CD14-positive monocyte (primary cell): ENCODE measurements at regions not wholly inside any gene's neighbourhood (a gene's known extent, or its start where the extent isn't known, plus 50 kb on each side); places are given as distances from the start of the nearest gene placed in this dataset.

Experiments used
- DNase-seq, 3 donors: peaks; one replicate each; pipeline ENCODE4 v3.0.0-alpha.2; 2011 to 2022
- H2AFZ ChIP-seq: 2 replicates; pipeline ENCODE4 v1.6.0; 2012; ENCODE audit warnings: mild to moderate bottlenecking, low read depth, low read length, inconsistent platforms; ENCODE audit not compliant: insufficient read depth, poor library complexity, severe bottlenecking
- H3K27ac ChIP-seq, 2 donors: 1 replicate in 1 of 2; 2 replicates in 1 of 2; pipeline ENCODE4 v1.5.1; 2012 to 2013; ENCODE audit warnings: low read length in 2 of 2, control low read depth in 1 of 2, inconsistent platforms in 1 of 2, low read depth in 1 of 2, mild to moderate bottlenecking in 1 of 2
- H3K27me3 ChIP-seq, 2 donors: one replicate each; pipeline versions ENCODE4 v1.6.0 to v1.6.1; 2011 to 2013; ENCODE audit warnings: low read length in 2 of 2; ENCODE audit not compliant: control insufficient read depth in 2 of 2, insufficient read depth in 2 of 2
- H3K36me3 ChIP-seq, 2 donors: replicated peaks in 1 of 2; 1 replicate in 1 of 2; 2 replicates in 1 of 2; pipeline versions ENCODE4 v1.5.1 to v1.6.1; 2012 to 2013; ENCODE audit warnings: low read length in 2 of 2, control low read depth in 1 of 2, inconsistent platforms in 1 of 2, mild to moderate bottlenecking in 1 of 2; ENCODE audit not compliant: insufficient read depth in 2 of 2, control insufficient read depth in 1 of 2
- H3K4me1 ChIP-seq, 2 donors: 1 replicate in 1 of 2; 2 replicates in 1 of 2; pipeline versions ENCODE4 v1.5.1 to v1.6.1; 2012 to 2013; ENCODE audit warnings: low read length in 2 of 2, control low read depth in 1 of 2, inconsistent platforms in 1 of 2, mild to moderate bottlenecking in 1 of 2, moderate library complexity in 1 of 2; ENCODE audit not compliant: insufficient read depth in 2 of 2, control insufficient read depth in 1 of 2
- H3K4me2 ChIP-seq: replicated peaks from 2 replicates; pipeline ENCODE3; 2012; ENCODE audit warnings: low read length, moderate library complexity, mild to moderate bottlenecking; ENCODE audit not compliant: poor library complexity, severe bottlenecking; ENCODE audit errors: extremely low read depth
- H3K4me3 ChIP-seq, 3 experiments: fragments of 200-600 bp in 1 of 3; sonication (generic) in 1 of 3; replicated peaks in 1 of 3; 1 replicate in 2 of 3; 2 replicates in 1 of 3; pipeline ENCODE4 v1.5.1; 2011 to 2013; ENCODE audit warnings: low read length in 3 of 3, mild to moderate bottlenecking in 3 of 3, control low read depth in 2 of 3, low read depth in 2 of 3, inconsistent platforms in 1 of 3, moderate library complexity in 1 of 3
- H3K79me2 ChIP-seq: 2 replicates; pipeline ENCODE4 v1.6.0; 2012; ENCODE audit warnings: mild to moderate bottlenecking, control low read depth, inconsistent platforms, low read length, moderate library complexity; ENCODE audit not compliant: insufficient read depth
- H3K9ac ChIP-seq: 2 replicates; pipeline ENCODE4 v1.6.0; 2017; ENCODE audit warnings: low read length, mild to moderate bottlenecking; ENCODE audit not compliant: insufficient read depth, poor library complexity, severe bottlenecking
- H3K9me3 ChIP-seq, 2 donors: replicated peaks in 1 of 2; 1 replicate in 1 of 2; 2 replicates in 1 of 2; pipeline versions ENCODE4 v1.5.1 to v1.6.1; 2012 to 2013; ENCODE audit warnings: low read length in 2 of 2, control low read depth in 1 of 2; ENCODE audit not compliant: control insufficient read depth in 1 of 2, insufficient read depth in 1 of 2
- H4K20me1 ChIP-seq: 2 replicates; pipeline ENCODE4 v1.6.0; 2012; ENCODE audit warnings: mild to moderate bottlenecking, low read length, control low read depth, moderate library complexity; ENCODE audit not compliant: insufficient read depth
- H3K27ac Mint-ChIP-seq, 7 donors: one replicate each; pipeline ENCODE4 v1.8.0; 2020; ENCODE audit warnings: mild to moderate bottlenecking in 7 of 7, mixed read lengths in 7 of 7, moderate library complexity in 6 of 7, inconsistent platforms in 2 of 7
- H3K27me3 Mint-ChIP-seq, 3 donors: one replicate each; pipeline ENCODE4 v1.8.0; 2021 to 2022; ENCODE audit warnings: low read depth in 3 of 3, mild to moderate bottlenecking in 3 of 3, mixed read lengths in 3 of 3, moderate library complexity in 3 of 3, inconsistent platforms in 1 of 3
- H3K36me3 Mint-ChIP-seq, 2 donors: one replicate each; pipeline ENCODE4 v1.8.0; 2020; ENCODE audit warnings: mixed read lengths in 2 of 2, inconsistent platforms in 1 of 2, mild to moderate bottlenecking in 1 of 2
- H3K4me1 Mint-ChIP-seq: one replicate; pipeline ENCODE4 v1.8.0; 2020; ENCODE audit warnings: mild to moderate bottlenecking, mixed read lengths
- H3K4me3 Mint-ChIP-seq, 2 donors: one replicate each; pipeline ENCODE4 v1.8.0; 2020; ENCODE audit warnings: mild to moderate bottlenecking in 2 of 2, mixed read lengths in 2 of 2, moderate library complexity in 1 of 2
- H3K9me3 Mint-ChIP-seq, 7 donors: one replicate each; pipeline ENCODE4 v1.8.0; 2020 to 2022; ENCODE audit warnings: mixed read lengths in 7 of 7, mild to moderate bottlenecking in 6 of 7, moderate library complexity in 6 of 7, inconsistent platforms in 2 of 7
- WGBS: methylation state at CpG from one replicate; pipeline ENCODE4 v1.1.5; 2013; ENCODE audit warnings: missing lambda C conversion rate; ENCODE audit not compliant: insufficient coverage; 5-methylcytosine and 5-hydroxymethylcytosine counted together
- intact Hi-C, 2 donors: fragments of 100-400 bp; cut with micrococcal nuclease; formaldehyde crosslinking; loops; one replicate each; pipeline versions ENCODE4 v1.15.0 to v1.15.1; 2023
- TF ChIP-seq, protein P1 (sequence below): fragments of 200-600 bp; IDR thresholded peaks from one replicate; pipeline ENCODE4 v1.8.0; 2022; ENCODE audit warnings: antibody characterized with exemption, mild to moderate bottlenecking

GRCh38 chr20:22795433-22795832, 211.1 kb upstream of the FOXA2 start:
- Mint-ChIP-seq H3K27me3 (peaks cover 2 to 8% (median 2%) of the 10 kb centered on the region in 3 donors), H3K36me3 (no peaks in the 10 kb centered on the region), H3K27ac (no peak overlapping the region), H3K4me1 (peaks cover 7% of the 10 kb centered on the region), H3K4me3 (no peak overlapping the region), H3K9me3 (peaks cover 0 to 2% (median 0%) of the 10 kb centered on the region in 7 donors)
- Histone ChIP-seq H3K9ac (no peak overlapping the region), H3K4me3 (no peak overlapping the region), H3K9me3 (no peaks in the 10 kb centered on the region), H3K79me2 (no peaks in the 10 kb centered on the region), H3K4me2 (no peak overlapping the region), H3K36me3 (no peaks in the 10 kb centered on the region), H2AFZ (no peak overlapping the region), H3K27ac (no peak overlapping the region), H3K27me3 (no peaks in the 10 kb centered on the region), H4K20me1 (no peaks in the 10 kb centered on the region), H3K4me1 (no peaks in the 10 kb centered on the region)
- 53% methylated on average over 5 of the region's 5 CpGs for WGBS
- no peak for DNase-seq
- intact Hi-C loops, result no loop called here
- TF ChIP-seq, protein P1, sequence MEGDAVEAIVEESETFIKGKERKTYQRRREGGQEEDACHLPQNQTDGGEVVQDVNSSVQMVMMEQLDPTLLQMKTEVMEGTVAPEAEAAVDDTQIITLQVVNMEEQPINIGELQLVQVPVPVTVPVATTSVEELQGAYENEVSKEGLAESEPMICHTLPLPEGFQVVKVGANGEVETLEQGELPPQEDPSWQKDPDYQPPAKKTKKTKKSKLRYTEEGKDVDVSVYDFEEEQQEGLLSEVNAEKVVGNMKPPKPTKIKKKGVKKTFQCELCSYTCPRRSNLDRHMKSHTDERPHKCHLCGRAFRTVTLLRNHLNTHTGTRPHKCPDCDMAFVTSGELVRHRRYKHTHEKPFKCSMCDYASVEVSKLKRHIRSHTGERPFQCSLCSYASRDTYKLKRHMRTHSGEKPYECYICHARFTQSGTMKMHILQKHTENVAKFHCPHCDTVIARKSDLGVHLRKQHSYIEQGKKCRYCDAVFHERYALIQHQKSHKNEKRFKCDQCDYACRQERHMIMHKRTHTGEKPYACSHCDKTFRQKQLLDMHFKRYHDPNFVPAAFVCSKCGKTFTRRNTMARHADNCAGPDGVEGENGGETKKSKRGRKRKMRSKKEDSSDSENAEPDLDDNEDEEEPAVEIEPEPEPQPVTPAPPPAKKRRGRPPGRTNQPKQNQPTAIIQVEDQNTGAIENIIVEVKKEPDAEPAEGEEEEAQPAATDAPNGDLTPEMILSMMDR, result no peak

GRCh38 chr20:22795871-22796270, 211.5 kb upstream of the FOXA2 start:
- Histone ChIP-seq H4K20me1 (no peaks in the 10 kb centered on the region), H2AFZ (no peak overlapping the region), H3K4me2 (no peak overlapping the region), H3K27ac (no peak overlapping the region), H3K9me3 (no peaks in the 10 kb centered on the region), H3K27me3 (no peaks in the 10 kb centered on the region), H3K79me2 (no peaks in the 10 kb centered on the region), H3K36me3 (no peaks in the 10 kb centered on the region), H3K4me1 (no peaks in the 10 kb centered on the region), H3K9ac (no peak overlapping the region), H3K4me3 (no peak overlapping the region)
- WGBS, result 90% methylated on average over 3 of the region's 4 CpGs
- no peaks in the 10 kb centered on the region for H3K36me3 Mint-ChIP-seq
- TF ChIP-seq, protein P1, result no peak
- peaks cover 7% of the 10 kb centered on the region for H3K4me1 Mint-ChIP-seq
- H3K4me3 Mint-ChIP-seq, result no peak overlapping the region
- intact Hi-C loops, result no loop called here
- DNase-seq, result no peak
- peaks cover 3 to 8% (median 4%) of the 10 kb centered on the region in 3 donors for H3K27me3 Mint-ChIP-seq
- peaks cover 0 to 2% (median 0%) of the 10 kb centered on the region in 7 donors for H3K9me3 Mint-ChIP-seq
- no peak overlapping the region for H3K27ac Mint-ChIP-seq
